ENCODE measurements at regions not wholly inside any gene's neighbourhood (a gene's known extent, or its start where the extent isn't known, plus 50 kb on each side); places are given as distances from the start of the nearest gene placed in this dataset.

DNA sequence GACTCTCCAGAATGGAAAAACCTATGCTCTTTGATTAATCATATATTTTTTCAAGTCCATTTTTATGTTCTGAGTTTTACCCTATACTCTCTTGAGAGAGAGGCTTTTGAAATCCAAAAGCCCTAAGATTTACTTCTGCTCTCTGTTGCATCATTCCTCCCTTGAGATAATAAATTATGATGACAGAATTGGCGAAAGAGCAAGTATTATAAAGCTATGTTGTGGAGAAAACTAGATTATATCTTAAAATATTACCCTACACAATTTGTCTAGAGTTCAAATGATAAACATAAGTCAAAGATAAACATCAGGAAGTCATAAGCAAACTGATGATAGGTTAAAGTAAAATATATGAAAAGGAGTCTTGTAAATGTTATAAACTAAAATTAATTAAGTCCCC lies 293.4 kb upstream of the MME start:
- ChIA-PET POLR2A (no interaction called here), CTCF (no interaction called here)
- TF ChIP-seq, protein P1, sequence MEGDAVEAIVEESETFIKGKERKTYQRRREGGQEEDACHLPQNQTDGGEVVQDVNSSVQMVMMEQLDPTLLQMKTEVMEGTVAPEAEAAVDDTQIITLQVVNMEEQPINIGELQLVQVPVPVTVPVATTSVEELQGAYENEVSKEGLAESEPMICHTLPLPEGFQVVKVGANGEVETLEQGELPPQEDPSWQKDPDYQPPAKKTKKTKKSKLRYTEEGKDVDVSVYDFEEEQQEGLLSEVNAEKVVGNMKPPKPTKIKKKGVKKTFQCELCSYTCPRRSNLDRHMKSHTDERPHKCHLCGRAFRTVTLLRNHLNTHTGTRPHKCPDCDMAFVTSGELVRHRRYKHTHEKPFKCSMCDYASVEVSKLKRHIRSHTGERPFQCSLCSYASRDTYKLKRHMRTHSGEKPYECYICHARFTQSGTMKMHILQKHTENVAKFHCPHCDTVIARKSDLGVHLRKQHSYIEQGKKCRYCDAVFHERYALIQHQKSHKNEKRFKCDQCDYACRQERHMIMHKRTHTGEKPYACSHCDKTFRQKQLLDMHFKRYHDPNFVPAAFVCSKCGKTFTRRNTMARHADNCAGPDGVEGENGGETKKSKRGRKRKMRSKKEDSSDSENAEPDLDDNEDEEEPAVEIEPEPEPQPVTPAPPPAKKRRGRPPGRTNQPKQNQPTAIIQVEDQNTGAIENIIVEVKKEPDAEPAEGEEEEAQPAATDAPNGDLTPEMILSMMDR (IDR thresholded peaks at IDR 0.05; ENCODE audit: insufficient read depth, low read length, missing control alignments) = no peak
- no peak for DNase-seq (ENCODE audit: low read depth, low spot score)
- no peak overlapping the region for H3K4me3 ChIP-seq (ENCODE audit: low read depth, low read length)

DNA sequence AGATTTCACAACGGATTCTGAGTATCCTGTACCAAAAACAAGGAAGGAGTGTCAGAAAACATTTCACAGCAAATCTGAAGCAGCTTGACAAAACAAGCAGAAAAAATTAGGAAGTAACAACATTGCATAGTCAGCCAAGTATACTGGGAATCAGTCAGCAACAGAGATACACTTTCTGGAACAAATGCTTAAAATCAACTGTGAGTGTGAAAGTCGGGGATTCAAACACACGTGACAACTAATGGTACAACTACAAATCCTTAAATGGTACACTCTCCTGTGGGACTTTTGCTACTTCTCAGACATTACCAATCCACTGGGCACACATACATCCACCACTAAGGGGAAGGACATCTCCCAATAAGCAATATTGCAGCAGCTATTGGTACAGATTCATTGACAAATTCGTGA lies 296.6 kb upstream of the MME start:
- no peak overlapping the region for H3K4me3 ChIP-seq (ENCODE audit: low read depth, low read length)
- ChIA-PET POLR2A (no interaction called here), CTCF (no interaction called here)
- TF ChIP-seq, protein P1 (IDR thresholded peaks at IDR 0.05; ENCODE audit: insufficient read depth, low read length, missing control alignments) = no peak
- DNase-seq (ENCODE audit: low read depth, low spot score) = no peak

DNA sequence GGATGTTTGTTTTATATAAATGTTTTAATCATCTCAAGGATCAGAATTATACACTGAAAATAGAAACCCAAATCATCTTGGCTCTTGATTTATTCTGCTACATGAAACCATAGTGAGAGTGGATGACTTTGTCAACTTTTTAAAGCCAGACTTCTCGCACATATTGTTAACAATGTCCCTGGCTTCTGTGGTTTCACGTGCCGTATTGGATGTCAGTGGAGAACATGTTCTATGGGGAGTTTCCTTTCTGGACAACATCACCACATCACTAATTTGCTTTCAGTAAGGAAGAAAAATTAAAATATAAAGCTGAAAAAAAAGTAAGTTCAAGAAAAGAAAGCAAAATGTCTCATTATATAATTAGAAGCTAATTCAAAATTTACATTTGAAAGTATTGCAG lies 297.1 kb upstream of the MME start:
- POLR2A ChIA-PET = no interaction called here
- TF ChIP-seq, protein P1 (IDR thresholded peaks at IDR 0.05; ENCODE audit: insufficient read depth, low read length, missing control alignments) = no peak
- no peak for DNase-seq (ENCODE audit: low read depth, low spot score)
- CTCF ChIA-PET = no interaction called here
- no peak overlapping the region for H3K4me3 ChIP-seq (ENCODE audit: low read depth, low read length)

DNA sequence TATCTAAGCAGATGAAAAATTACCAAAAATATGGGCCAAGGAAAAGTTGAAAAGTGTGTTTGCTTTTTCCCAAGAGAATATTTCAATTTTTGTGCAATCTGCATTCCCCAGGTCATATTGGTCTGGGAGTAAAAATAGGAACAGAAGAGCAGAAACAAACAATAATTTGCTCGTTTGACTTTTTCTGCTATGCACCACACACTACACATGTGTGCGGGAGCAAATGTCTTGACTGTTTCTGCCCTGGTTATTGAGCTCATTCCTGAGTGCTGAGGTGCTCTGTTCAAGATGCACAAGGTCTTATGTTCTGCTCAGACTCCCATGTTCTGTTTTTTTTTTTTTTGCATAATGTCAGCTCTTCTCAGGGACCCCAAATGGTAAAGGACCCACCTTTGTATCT lies 298.0 kb upstream of the MME start:
- TF ChIP-seq, protein P1 (IDR thresholded peaks at IDR 0.05; ENCODE audit: insufficient read depth, low read length, missing control alignments) = no peak
- CTCF ChIA-PET = no interaction called here

DNA sequence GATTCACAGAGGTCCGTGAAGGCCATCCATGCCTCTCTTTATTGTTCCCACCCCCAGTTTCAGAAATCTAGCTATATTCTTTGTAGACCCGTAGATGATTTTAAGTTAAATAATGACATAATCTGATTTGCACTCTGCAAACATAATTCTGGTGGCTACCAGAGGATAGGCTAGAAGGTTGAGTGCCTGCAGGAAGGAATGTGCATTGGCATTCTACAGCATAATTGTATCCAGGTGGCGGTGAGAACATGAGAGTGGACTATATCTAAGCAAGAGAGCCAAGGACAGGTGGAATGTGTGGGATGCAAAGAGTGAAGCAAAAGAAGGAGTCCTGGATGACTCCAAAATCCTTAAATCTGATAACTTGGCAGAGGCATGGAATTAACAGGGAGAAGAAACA lies 298.5 kb upstream of the MME start:
- ChIA-PET POLR2A (no interaction called here), CTCF (interaction anchor here (2.5 kb wide), 1 partner anchor 12 kb away, joined by 5 read pairs; no protein-coding TSS in a partner anchor)
- no peak for DNase-seq (ENCODE audit: low read depth, low spot score)
- no peak overlapping the region for H3K4me3 ChIP-seq (ENCODE audit: low read depth, low read length)
- TF ChIP-seq, protein P1 (IDR thresholded peaks at IDR 0.05; ENCODE audit: insufficient read depth, low read length, missing control alignments) = no peak

More for the DNA sequence above, 298.0 kb upstream of the MME start:
- POLR2A ChIA-PET = no interaction called here
- DNase-seq (ENCODE audit: low read depth, low spot score) = no peak
- no peak overlapping the region for H3K4me3 ChIP-seq (ENCODE audit: low read depth, low read length)

DNA sequence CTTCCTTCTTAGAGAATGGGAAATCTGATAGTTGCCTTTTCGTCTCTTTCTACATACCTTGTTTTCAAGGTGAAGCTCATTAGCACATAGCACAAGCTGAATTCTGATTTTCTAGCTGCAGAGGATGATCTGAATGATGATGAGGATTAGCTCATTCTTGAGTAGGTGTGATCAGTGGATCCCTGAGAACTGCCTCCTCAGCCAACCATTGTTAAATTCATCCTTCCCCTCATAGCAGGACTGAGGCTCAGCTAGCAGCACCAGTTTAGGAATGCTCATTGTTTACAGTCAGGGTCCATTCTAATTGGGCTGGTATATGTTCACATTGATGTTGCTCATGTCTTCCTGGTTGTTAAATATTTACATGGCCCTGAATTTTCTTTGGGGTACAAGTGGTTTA lies 299.9 kb upstream of the MME start:
- no peak overlapping the region for H3K4me3 ChIP-seq (ENCODE audit: low read depth, low read length)
- ChIA-PET POLR2A (no interaction called here), CTCF (interaction anchor here (2.5 kb wide), 1 partner anchor 14 kb away, joined by 5 read pairs; no protein-coding TSS in a partner anchor)
- TF ChIP-seq, protein P1 (IDR thresholded peaks at IDR 0.05; ENCODE audit: insufficient read depth, low read length, missing control alignments) = no peak
- DNase-seq (ENCODE audit: low read depth, low spot score) = no peak
